ENCODE measurements at regions not wholly inside any gene's neighbourhood (a gene's known extent, or its start where the extent isn't known, plus 50 kb on each side); places are given as distances from the start of the nearest gene placed in this dataset.

- DNase-seq = no peak
Measured at GRCh38 chr10:78729366-78729765, 339.4 kb upstream of the ZMIZ1 start.

- DNase-seq = no peak
Measured at GRCh38 chr10:78729800-78730199, 339.0 kb upstream of the ZMIZ1 start.

DNA sequence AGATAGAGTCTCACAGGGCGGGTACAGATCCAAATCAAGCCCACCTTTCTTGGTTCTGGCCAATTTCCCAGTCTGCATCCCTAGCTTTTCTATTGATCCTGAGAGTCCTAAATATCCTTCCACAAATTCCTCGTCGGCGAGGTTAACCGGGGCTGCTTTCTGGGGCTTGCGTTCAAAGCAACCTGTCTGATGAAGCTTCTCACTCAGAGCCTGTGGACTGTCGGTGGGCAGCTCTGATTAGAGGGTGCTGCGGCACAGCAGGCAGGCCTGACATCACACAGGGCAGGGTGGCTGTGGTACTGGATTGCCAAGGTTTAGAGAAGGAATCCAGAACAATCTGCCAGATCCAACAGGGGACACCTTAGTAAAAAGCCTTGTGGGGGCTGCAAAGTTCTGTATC lies 338.0 kb upstream of the ZMIZ1 start:
- no peak for DNase-seq

- no peak for DNase-seq
Measured at GRCh38 chr10:78731675-78732074, 337.1 kb upstream of the ZMIZ1 start.

DNA sequence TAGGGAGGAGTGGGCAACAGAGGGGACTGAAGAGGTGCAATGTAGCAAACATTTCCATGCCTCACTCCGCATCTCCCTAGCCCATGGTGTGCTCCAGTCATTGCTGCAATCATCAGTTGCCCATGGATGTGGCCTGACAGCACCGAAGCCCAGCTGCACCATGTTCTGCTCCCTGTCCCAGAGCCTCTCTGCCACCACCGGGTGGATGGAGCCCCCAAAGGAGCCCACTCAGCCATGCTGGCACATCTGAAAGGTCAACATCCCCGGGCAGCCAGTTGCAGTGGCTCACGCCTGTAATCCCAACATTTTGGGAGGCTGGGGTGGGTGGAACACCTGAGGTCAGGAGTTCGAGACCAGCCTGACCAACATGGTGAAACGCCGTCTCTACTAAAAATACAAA lies 336.4 kb upstream of the ZMIZ1 start:
- DNase-seq = no peak

DNA sequence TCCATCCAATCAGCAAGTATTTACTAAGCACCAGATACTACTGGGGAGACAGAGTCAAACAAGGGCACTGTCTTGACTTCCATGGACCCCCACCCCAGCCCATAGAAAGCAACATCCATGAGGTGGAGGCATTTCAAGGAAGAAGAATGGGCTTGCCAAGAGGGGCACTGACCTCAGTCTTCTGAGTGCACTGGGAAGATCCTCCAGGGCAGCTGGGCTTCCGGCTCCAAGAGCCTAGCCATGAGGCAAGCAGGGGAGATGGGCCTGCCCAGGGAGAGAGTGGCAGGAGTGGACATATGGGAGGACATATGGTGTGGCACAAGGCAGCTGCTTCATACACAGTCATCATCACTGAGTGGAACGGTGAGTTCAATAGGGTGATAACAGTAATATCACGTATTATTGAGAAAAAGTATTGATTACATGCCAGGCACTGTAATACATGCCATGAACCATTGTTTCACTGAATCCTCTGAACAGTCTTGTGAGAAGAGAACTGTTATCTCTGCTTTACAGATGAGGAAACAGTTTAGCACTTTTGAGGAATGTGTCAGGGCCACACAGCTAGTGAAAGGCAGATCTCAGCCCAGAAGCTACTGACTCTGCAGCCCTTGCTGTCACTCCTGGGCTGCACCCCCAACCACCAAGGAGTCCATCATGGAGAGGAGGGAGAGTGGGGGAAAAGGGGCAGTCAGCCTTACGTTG lies 331.7 kb upstream of the ZMIZ1 start:
- no peak for DNase-seq

GRCh38 chr10:78737883-78738856 lies 330.6 kb upstream of the ZMIZ1 start:
- DNase-seq = no peak

DNA sequence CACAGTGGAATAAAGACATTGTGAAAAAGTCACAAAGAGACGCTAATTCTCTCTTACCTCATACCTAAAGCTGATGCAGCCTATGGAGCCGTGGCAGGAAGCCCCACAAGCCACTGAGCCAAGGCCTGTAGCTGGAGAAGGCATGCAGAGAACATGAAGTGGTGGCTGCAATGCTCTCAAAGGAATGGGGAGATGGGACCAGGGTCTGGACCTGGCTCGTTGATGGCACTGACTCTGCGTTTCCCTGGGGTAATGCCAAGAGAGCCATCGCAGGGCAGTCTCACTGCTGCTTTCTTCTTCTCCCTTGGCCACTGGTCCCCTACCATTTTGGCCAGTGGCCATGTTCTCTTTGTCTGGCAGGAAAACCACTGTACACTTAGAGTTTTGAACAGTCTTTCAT lies 329.9 kb upstream of the ZMIZ1 start:
- DNase-seq = no peak

- no peak for DNase-seq
Measured at GRCh38 chr10:78739444-78740053, 329.2 kb upstream of the ZMIZ1 start.

DNA sequence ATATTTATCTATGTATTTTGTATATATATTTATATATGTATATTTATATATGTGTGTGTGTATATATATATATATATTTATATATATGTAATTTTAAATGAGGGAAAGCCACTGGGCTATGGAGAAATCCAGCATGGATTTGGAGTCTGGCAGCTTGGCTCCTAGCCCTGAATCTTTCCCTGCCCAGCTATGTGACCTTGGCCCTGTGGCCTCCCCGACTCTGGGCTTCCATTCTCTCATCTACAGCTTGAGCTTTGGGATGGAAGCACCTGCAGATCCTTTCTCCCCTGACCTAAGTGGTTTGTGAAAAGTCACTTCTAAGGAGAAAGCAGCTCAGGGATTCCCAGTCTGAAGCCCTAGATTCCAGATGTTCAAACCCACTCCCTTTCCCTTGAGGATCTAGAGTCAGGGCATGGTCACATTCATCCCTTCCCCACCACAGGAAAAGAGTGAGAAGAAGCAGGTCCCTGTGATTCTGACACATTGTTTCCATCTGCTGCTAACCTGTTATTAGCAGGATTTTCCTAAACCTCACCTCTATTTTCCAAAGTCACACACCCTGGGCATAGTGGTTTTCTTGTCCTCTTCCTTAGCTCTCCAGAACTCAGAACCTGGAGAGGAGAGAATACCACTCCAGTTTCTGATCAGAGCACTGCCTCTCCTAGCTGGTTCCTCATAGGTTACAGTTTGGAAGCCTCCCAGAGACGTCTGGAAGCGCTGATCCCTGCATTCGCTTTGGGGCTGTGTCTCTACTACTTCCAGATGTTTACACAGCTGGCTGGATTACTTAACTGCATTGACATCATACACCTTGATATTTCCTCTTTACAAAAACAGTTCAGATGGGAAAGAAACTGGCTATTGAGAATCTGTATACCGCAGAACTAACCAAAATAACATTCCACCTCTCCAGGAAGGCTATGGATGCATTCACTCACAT lies 327.5 kb upstream of the ZMIZ1 start:
- DNase-seq = peak; percentile 80

DNA sequence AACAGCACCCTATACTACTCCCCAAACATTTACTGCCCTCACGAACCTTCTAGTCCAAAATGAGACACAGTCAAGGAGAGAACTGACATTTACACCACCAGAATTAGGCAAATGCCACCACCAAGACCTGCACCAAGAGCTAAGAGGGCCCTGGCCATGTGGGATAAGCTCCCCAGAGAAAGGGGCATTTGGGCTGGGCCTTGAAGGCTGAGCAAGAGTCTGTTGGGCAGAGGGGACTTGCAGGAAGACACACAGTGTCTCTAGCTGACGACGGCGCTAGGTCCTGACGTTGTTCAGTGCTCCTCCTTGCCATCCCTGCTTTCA lies 326.4 kb upstream of the ZMIZ1 start:
- DNase-seq = no peak

DNA sequence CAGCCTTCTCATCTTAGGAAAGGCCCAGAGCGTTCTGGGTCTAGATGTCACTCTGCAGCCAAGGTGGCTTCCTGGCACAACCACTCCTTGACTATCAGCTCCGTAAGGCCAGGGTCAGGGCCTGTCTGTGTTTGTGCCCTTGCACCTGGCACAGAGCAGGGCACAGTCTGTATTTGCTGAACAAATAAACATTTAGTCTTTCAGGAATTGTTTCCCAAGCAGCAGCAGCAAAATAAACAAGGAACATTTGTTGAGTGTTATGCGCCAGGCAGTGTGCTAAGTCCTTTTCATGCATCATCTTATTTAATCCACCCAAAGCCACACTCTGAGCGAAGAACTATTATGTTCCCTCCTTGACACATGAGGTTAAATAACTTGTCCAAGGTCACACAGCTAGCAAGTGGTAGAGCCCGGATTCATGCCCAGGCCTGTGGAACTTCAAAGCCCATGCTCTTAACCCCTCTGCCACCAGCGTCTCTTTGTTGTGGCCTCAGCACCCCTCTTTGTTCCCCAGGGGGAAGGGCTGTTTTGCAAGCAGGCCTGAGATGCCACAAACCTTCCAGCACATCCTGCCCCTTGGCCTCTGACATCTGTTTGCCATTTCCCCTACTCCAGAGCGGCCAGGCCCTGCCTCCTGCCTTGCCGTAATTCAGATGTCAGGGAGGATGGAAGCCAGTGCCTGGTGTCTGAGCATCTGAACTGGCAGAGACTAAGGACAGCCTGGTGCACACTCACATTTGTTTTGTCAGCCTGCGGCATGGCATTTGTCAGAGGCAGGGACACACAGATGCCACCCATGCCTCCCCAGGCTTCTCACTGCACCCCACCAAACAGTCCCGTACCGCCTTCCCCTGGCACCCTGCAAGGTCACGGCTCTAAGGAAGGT lies 325.8 kb upstream of the ZMIZ1 start:
- DNase-seq = no peak

DNA sequence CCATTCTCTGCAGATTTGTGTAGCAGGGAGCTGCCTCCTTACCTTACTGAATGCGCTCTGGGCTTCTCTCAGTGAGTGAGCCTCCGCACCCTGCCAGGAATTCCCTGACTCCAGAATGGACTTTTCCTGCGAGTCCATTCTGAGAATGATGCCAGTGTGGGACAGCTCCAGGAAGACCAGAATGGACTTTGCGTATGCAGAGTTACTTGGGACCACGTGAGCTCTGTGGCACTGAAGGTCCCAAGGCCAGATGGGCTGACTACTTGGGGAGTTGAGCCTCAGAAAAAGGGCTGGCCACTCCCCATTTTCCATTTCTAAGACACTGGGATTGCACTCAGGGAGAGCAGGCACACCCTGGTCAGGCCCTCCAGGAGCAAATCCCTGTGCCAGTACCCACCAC lies 324.7 kb upstream of the ZMIZ1 start:
- DNase-seq = no peak

GRCh38 chr10:78744491-78745090 lies 324.2 kb upstream of the ZMIZ1 start:
- DNase-seq = no peak

GRCh38 chr10:78745441-78745840 lies 323.3 kb upstream of the ZMIZ1 start:
- no peak for DNase-seq

DNA sequence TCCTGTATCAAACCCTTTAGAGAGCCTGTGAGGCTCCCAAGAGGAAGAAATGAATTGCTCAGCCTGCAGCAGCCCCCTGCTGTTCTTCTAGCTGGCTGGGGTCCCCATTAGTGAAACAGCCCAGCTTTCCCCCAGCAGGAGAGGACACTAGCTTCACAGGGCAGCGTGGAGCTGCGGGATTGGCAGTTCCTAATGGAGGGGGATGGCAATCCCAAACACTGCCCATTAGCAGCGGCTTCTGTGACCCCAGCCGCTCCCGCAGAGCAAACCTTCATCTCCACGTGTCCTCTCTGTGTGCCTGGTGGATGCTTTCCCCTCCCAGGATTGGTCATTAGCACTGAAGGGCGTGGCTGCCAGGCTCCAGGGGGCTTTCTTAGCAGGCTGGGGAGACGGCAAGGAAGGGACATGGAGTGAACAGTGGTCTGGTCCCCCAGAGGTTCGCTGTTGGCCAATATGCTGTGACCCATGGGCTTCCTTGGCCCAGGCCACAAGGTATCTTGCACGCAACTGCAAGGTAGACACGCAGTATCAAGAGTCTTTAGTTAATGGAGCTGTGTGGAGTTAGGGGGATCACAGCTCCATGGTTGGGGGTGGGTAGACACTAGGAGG lies 322.5 kb upstream of the ZMIZ1 start:
- no peak for DNase-seq

- no peak for DNase-seq
Measured at GRCh38 chr10:78747401-78748234, 321.1 kb upstream of the ZMIZ1 start.

GRCh38 chr10:78748235-78748533 lies 320.6 kb upstream of the ZMIZ1 start:
- DNase-seq = no peak

- DNase-seq = no peak
Measured at GRCh38 chr10:78749200-78749599, 319.6 kb upstream of the ZMIZ1 start.

- no peak for DNase-seq
Measured at GRCh38 chr10:78749898-78750297, 318.9 kb upstream of the ZMIZ1 start.

All from right hindlimb (tissue), 1 donor.